HL-60/S4 treated with retinoic acid at 250 ng/mL for 4 days and 3 days (cell line): ENCODE measurements at regions not wholly inside any gene's neighbourhood (a gene's known extent, or its start where the extent isn't known, plus 50 kb on each side); places are given as distances from the start of the nearest gene placed in this dataset.

Experiments
- in situ Hi-C: fragments of 300-500 bp; cut with MboI; formaldehyde crosslinking; loops from 2 replicates; pipeline ENCODE4 v1.7.0; 2022; ENCODE audit warnings: low sequenced_read_pairs

GRCh38 chr1:106480629-106481028 lies 575.8 kb upstream of the PRMT6 start:
- in situ Hi-C loops = no loop called here

GRCh38 chr1:106492880-106493279 lies 563.6 kb upstream of the PRMT6 start:
- in situ Hi-C loops = no loop called here

DNA sequence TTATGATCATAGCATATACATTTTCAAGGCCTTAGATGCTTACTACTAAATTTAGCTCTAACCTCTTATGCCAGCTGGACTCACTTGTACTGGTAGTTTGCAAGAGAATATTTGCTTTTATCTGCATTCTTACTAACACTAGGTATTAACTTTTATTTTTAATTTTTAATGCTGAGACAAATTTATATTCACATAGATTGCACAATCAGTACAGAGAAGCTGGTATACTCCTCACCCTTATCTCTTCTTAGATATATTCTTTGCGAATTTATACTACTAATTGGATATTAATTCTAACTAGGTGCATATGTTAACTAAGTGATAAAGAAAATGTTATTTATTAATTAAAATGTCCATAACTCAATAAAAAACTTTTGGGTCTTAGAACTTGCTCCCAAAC lies 561.8 kb upstream of the PRMT6 start:
- in situ Hi-C loops = no loop called here

- in situ Hi-C loops = no loop called here
Observed at GRCh38 chr1:106498238-106498637, 558.2 kb upstream of the PRMT6 start.

GRCh38 chr1:106502659-106503058 lies 553.8 kb upstream of the PRMT6 start:
- in situ Hi-C loops = no loop called here

GRCh38 chr1:106515375-106515774 lies 541.1 kb upstream of the PRMT6 start:
- in situ Hi-C loops = no loop called here

- in situ Hi-C loops = no loop called here
Observed at GRCh38 chr1:106517224-106517623, 539.2 kb upstream of the PRMT6 start.

GRCh38 chr1:106523497-106523896 lies 533.0 kb upstream of the PRMT6 start:
- in situ Hi-C loops = no loop called here

DNA sequence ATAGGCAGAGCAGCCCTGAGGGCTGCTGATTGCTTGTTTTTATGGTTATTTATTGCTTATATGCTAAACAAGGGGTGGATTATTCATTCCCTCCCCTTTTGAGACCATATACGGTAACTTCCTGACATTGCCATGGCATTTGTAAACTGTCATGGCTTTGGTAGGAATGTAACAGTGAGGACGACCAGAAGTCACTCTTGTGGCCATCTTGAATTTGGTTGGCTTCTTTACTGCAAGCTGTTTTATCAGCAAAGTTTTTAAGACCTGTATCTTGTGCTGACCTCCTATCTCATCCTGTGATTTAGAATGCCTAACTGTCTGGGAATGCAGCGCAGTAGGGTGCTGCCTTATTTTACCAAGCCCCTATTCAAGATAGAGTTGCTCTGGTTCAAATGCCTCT lies 531.8 kb upstream of the PRMT6 start:
- in situ Hi-C loops = no loop called here

GRCh38 chr1:106526650-106527049 lies 529.8 kb upstream of the PRMT6 start:
- in situ Hi-C loops = no loop called here

DNA sequence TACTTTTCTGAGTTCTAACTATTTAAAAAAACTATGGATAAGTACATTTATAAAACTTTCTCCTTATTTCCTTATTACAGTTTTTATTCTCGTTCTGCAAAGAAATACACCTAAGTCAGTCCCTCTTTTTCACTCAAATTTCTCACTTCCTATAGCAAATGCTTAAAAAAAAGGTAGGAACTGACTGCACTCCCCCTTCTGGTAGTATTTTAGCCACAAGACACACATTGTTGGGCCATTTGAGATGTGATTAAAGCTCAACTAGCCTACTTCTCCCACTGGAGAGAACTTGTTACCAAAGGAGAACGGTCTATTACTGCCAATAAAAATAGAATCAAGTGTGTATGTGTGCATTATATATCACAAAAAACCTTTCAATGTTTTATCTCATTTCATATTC lies 521.9 kb upstream of the PRMT6 start:
- in situ Hi-C loops = no loop called here

GRCh38 chr1:106536741-106537140 lies 519.7 kb upstream of the PRMT6 start:
- in situ Hi-C loops = no loop called here

DNA sequence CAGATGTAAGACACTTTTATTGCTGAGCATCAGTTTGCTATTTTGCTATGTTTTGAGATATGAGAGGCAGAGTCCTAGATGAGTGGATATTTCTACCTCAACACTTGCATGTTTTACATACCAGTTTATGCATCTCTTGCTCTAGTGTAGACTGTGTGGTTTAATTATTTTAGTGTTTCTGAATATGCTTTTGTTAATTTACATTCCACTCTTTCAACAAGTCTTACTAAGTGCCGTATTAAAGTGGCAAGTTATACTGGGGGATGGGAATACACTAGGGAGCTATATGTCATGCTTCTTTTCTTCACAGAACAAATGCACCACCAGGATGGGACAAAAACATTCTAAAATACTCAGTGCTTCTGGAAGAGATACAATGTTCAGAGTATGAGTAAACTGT lies 507.7 kb upstream of the PRMT6 start:
- in situ Hi-C loops = no loop called here

- in situ Hi-C loops = no loop called here
Observed at GRCh38 chr1:106554294-106554693, 502.2 kb upstream of the PRMT6 start.

GRCh38 chr1:106555571-106555970 lies 500.9 kb upstream of the PRMT6 start:
- in situ Hi-C loops = no loop called here

- in situ Hi-C loops = no loop called here
Observed at GRCh38 chr1:106564192-106564591, 492.3 kb upstream of the PRMT6 start.

- in situ Hi-C loops = no loop called here
Observed at GRCh38 chr1:106568201-106568974, 488.1 kb upstream of the PRMT6 start.

DNA sequence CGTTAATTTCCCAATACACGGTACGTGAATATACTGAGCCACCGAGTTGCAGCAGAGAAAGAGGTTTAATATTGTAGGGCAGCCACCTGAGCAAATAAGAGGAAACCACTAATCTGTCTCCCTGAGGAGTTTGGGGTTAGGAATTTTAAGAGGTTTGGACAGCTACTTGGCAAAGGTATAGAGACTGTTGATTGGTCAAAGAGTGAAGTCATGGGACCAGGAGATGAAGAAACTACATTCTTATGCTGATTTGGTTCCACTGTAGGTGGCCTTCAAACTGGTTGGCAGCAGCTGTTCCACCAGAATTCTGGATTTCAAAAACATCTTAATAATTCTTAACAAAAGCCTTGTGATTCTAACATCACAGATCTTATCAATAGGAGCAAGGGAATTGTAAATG lies 485.4 kb upstream of the PRMT6 start:
- in situ Hi-C loops = no loop called here

GRCh38 chr1:106584107-106584506 lies 472.4 kb upstream of the PRMT6 start:
- in situ Hi-C loops = no loop called here

DNA sequence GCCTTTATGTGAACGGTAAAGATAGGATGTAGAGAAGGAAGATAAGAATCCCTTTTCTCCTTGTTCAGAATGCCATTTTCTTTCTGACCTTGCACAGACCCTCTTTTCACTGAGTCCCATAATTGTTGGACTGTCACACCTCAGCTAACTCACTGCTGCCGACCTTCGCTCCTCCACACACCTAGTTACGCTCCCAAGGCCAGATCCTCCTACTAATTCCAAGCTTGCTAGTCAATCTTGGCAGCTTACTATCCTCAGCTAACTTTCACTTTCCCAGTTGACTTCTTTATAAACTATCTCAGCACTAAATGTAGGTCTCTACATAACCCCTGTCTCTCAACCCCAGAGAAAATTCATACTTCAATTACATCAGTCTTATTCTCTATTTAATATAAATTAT lies 471.8 kb upstream of the PRMT6 start:
- in situ Hi-C loops = no loop called here

GRCh38 chr1:106600626-106601025 lies 455.8 kb upstream of the PRMT6 start:
- in situ Hi-C loops = no loop called here

GRCh38 chr1:106603616-106604015 lies 452.9 kb upstream of the PRMT6 start:
- in situ Hi-C loops = no loop called here

GRCh38 chr1:106608841-106609240 lies 447.6 kb upstream of the PRMT6 start:
- in situ Hi-C loops = no loop called here
